ENCODE measurements at regions not wholly inside any gene's neighbourhood (a gene's known extent, or its start where the extent isn't known, plus 50 kb on each side); places are given as distances from the start of the nearest gene placed in this dataset.
"Not testable (repeated sequence)": the region's sequence is repeated elsewhere in the genome, so short reads cannot be mapped to it uniquely, and the experiment has no call there.

GRCh38 chr21:39020751-39021477 lies 162.3 kb downstream of the PSMG1 start:
- no peak for DNase-seq

- no peak for DNase-seq
These were observed 164.5 kb downstream of the PSMG1 start for GRCh38 chr21:39018730-39019129.

- no peak for DNase-seq
These were observed 166.4 kb downstream of the PSMG1 start for GRCh38 chr21:39016740-39017315.

- no peak for DNase-seq
These were observed 168.5 kb downstream of the PSMG1 start for GRCh38 chr21:39014747-39015146.

- DNase-seq: no peak
These were observed 170.7 kb downstream of the PSMG1 start for GRCh38 chr21:39012326-39013230.

- DNase-seq: no peak
These were observed 171.3 kb downstream of the PSMG1 start for GRCh38 chr21:39011911-39012310.

- no peak for DNase-seq
These were observed 172.4 kb downstream of the PSMG1 start for GRCh38 chr21:39010629-39011404.

- DNase-seq: no peak
These were observed 173.5 kb downstream of the PSMG1 start for GRCh38 chr21:39009587-39010225.

- no peak for DNase-seq
These were observed 175.3 kb downstream of the PSMG1 start for GRCh38 chr21:39007985-39008384.

- no peak for DNase-seq
These were observed 175.7 kb downstream of the PSMG1 start for GRCh38 chr21:39007532-39007931.

- DNase-seq: no peak
These were observed 176.5 kb downstream of the PSMG1 start for GRCh38 chr21:39006571-39007311.

GRCh38 chr21:39005502-39005787 lies 177.8 kb downstream of the PSMG1 start:
- no peak for DNase-seq

GRCh38 chr21:39004634-39005501 lies 178.4 kb downstream of the PSMG1 start:
- no peak for DNase-seq

GRCh38 chr21:39003982-39004633 lies 179.1 kb downstream of the PSMG1 start:
- DNase-seq: no peak

- DNase-seq: no peak
These were observed 181.9 kb downstream of the PSMG1 start for GRCh38 chr21:39001341-39001740.

GRCh38 chr21:39000496-39000895 lies 182.8 kb downstream of the PSMG1 start:
- no peak for DNase-seq

- no peak for DNase-seq
These were observed 184.1 kb downstream of the PSMG1 start for GRCh38 chr21:38999161-38999560.

- DNase-seq: not testable (repeated sequence)
These were observed 185.0 kb downstream of the PSMG1 start for GRCh38 chr21:38998281-38998680.

- DNase-seq: not testable (repeated sequence)
These were observed 185.4 kb downstream of the PSMG1 start for GRCh38 chr21:38997843-38998175.

- no peak for DNase-seq
These were observed 186.0 kb downstream of the PSMG1 start for GRCh38 chr21:38997051-38997842.
